ENCODE measurements at regions not wholly inside any gene's neighbourhood (a gene's known extent, or its start where the extent isn't known, plus 50 kb on each side); places are given as distances from the start of the nearest gene placed in this dataset.
A peak's percentile ranks its signal among the peaks of the same experiment; 100 is the strongest.
"Not testable (repeated sequence)": the region's sequence is repeated elsewhere in the genome, so short reads cannot be mapped to it uniquely, and the experiment has no call there.

DNA sequence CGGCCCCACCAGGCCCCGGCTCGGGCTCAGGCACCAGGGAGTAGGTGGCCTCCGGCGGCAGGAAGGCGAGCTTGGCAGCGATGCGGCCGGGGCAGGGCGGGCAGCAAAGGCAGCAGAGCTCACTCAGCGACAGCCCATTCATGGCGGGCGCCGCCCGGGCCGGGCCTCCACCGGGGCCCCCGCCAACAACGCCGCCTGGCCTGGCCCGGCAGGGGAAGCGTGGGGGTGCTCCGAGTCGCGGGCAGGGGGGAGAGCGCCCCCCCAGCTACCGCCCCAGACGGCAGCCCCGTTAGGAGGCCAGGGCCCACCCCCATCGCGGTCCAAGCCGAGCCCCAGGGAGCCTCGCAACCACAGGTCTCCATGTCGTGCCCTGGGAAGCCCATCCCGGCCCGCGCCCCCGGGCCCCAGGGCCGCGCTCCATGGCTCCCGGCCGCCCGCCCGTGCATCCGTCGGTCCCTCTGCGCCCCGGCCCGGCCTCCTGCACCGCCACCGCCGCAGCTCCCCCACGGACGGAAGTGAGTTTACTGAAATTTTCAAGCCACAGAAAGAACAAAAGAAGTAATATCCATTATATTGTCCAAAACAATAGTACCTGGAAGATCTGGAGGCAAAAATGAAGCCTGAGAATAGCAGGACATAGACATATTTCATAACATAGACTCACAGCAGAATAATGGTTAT, 126.6 kb upstream of the VPREB1 start:
- not testable (repeated sequence) for DNase-seq

DNA sequence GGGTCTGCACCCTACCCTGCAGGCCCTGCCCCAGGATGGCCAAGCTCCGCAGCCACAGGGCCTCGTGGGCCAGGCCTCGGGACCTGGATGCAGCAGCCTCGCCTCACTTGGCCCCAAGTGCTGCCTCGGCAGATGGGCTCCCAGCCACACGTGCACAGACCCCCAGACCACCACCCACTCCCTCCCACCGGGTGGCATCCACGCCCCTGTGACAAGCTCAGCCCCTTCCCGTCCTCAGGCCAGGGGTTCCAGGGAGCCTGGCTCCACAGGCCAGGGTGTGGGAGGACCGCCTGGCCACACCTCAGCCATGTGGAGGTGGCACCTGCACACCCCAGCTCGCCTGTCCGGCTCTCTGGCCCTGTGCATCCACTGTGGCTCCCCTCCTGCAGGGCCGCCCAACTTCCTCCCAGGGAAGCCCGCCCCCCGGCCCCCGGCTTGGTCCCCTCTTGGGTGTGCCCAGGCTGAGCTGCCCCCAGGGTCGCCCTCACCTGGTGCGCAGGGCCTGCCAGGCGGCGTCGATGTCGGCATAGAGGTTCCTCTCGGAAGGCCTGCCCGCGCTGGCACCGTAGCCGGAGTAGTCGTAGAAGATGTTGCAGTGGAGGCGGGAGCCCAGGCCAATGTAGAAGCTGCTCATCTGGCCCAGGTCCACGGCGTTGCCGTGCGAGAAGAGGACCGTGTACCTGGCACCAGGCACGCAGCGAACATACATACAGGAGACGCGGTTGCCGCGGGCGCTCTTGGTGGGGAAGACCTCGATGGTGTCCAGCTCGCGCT, 127.4 kb upstream of the VPREB1 start:
- DNase-seq, result not testable (repeated sequence)

DNA sequence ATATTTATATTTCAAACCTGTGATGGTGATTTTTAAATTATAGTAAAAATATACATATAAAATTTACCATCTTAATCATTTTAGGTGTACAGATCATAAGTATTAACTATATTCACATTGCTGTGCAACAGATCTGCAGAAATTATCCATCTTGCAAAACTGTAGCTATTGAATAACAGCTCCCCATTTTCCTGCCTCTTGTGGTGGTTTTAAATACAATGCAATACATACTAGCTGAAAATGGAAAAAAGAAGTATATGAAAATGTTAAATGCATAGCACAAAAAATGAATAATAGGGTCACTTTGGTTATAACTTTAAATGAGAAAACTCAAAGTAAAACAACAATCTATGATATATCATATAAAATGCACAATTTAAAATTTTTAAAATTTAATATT, 130.9 kb upstream of the VPREB1 start:
- DNase-seq, result no peak

DNA sequence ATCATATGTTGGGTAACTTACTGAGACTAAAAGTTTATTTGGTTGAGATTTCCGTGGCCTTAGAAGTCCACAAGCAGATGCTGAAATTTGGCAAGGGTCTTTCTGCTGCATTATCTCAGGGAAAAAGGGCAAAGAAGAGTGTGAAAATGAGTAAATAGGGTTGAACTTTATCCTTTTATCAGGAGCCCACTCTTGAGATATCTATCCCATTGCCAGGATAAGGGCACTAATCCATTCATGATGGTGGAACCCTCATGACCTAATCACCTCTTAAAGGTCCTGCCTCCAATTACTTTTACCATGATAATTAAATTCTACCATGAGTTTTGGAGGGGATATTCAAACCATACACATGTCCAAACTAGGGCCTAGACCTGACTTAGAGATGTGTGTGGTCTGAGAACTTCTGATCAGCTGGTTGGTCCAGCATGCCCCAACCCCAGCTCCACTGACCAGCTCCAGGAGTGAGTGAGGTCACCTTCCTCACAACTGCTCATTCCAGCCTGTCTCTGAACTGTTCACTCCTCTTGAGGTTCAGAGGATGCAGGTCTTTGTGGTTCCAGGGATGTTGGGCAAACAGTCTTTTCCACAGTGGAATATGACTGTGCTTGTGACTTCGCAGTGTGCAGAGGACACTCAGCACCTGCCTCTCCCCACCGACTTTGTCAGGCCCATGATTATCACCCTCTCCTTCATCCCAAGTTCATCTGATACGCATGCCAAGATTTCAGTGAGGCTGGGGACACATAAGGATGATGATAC, 130.1 kb upstream of the TOP3B start:
- DNase-seq, result no peak

DNA sequence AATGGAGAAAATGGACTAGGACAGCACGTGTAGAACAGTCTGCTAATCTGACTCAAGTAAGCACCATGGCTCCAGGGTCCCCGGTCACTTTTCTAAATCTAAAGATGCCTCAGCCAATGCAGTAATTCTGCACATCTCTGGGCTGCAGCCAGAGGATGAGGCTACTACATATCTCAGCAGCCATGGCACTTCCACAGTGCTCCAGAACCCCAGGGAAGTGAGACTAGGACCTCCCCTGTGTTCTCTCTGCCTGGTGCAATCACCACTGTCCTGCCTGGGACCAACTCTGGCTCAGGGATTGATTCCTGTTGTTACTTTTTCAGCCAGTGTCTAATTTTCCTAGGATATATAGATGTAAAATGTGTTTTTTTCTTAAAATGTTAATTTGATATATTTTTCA, 129.4 kb upstream of the TOP3B start:
- no peak for DNase-seq

DNA sequence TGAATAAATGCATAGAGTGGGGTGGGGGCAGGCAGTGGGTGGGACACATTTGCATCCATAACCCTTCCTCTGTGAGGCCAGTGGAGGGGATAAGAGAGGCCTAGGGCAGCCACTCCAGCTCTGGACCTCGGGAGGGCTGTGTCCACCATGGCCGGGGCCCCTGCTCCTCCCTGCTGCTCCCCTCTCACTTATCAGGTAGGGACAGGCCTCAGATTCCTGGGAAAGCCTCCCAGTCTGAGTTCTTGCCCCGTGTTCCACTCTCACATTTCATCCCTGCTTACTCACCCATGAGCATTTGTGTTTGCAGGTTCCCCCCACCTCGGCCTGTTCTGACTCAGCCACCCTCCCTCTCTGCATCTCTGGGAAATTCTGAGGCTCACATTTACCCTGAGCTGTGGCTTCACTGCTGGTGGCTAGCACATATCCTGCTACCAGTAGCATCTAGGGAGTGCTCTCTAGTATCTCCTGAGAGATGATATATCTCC, 128.7 kb upstream of the TOP3B start:
- DNase-seq, result no peak

DNA sequence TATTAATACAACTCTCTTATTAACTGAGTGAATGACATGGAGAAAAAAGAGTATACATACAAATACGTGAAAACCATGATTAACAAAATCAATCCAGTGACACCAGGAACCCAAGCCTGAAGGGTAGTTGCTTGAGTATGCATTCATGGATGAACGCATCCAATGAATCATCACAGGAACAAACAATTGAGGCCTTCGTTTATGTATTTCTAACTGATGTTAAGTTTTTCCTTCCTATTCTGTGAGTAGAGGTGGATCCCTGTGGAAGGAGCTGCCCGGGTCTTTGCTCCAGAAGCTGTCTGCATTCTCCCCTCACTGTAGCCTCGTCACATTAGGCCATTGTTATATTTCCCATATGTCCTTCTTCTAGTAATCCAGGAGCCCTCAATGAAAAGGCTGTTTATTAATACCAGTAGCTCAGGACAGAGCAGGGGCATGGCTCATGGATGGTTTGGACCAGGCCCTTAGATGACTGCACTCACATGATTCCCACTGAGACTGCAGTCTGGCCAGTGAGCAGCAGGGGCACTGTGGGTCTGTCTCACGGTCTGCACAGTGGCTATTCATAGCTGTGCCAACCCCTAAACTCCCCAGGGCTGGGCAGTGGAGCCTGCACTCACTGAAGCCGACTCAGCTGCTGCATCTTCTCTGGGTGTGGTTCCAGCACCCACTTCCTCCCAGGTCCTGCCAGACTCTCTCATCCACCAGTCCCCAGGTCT, 128.1 kb upstream of the TOP3B start:
- peak; percentile 7 for DNase-seq

DNA sequence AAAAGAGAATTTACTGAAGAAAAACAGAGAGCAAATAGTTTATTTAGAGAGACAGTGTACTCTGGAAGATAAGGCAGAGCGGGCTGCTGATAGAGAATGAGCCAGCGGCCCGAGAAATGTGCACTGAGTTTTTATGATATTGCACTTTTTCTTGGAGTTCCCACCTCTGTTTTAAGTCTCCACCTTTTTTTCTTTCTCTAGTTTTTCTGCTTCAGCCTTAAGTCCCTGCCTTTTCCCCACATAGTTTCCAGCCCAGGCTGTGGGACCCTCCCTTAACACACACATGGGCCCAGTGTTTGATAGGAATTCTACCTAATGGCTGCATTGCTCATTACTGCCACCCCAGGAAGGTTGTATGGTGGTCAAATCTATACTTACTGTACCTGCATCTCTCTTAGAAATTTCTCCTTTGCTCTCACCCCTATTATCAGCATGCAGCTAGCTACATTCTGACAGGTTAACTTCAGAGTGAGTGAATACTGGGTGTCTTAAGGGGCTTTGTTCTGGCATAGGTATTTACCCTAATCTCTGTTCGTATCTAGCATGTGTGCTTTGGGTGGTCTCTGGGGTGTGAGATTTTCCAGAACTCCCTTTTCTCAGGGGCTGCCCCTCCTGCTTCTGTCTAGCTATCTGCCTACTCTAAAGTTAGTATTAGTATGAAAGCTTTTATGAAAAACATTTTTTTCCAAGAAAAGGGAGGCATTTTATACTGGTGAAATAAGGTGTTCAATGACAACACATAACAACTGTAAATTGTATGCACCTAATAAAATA, 127.3 kb upstream of the TOP3B start:
- no peak for DNase-seq

DNA sequence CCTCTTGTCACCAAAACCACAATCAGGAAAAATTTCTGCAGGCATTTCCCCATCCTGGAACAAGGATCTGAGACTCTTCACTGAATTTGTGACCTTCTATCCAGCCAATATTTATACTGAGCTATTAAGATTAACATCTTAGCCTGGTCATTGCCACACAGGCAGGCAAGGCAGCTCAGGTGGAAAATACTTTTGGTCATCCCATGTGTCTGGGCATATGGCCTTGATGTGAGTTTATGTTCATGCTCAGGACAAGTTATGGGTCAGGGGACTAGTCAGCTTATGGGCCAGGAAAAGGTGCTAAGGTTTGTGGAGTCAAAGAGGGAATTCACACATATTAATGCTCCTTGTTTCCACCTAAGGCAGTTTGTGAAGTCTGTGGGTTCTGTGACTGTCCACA, 124.3 kb upstream of the TOP3B start:
- no peak for DNase-seq

DNA sequence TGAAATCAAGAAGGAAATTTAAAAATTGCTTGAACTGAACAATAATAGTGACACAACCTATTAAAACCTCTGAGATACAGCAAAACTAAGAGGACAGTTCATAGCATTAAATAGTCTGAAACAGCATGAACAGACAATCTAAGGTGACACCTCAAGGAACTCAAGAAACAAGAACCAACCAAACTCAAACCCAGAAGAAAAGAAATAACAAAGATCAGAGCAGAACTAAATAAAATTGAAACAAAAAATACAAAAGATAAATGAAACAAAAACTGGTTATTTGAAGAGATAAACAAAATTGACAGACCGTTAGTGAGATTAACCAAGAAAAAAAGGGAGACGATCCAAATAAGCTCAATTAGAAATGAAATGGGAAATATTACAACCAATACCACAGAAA, 122.8 kb upstream of the TOP3B start:
- no peak for DNase-seq

DNA sequence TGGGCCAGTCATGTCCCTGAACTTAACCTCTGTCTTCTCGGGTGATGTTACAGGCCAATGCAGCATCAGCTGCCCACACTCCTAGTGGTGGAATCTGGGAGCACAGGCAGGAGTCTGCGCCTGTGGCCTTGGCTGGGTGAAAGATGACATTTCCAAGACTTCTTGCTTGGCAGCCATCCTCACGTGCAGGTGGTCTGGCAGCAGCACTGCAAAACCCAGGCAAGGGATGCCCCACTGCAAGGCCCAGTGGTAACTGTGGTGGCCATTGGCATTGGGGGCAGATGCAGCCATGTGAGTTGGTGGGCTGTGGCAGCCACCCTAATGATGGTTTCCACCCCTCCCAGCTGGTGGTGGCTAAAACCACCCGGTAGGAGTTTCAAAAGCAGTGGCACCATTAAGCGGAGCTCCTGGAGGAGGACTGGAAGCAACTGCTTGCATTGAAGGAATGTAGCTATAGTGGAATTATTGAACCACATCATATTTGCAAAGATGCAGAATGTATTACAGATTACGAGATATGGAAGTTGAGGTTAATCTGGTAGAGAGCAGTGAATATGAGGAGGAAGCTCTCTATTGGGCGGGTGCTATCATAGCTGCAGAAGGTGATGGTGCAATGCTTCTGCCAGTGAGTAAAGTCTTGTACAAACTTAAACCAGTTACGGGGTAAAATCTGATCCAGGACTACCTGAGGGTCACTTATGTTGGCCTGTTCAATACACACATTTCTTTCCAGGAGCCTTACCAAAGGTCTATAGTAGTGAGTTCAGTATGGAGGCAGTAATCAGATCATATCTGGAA, 120.7 kb upstream of the TOP3B start:
- no peak for DNase-seq

DNA sequence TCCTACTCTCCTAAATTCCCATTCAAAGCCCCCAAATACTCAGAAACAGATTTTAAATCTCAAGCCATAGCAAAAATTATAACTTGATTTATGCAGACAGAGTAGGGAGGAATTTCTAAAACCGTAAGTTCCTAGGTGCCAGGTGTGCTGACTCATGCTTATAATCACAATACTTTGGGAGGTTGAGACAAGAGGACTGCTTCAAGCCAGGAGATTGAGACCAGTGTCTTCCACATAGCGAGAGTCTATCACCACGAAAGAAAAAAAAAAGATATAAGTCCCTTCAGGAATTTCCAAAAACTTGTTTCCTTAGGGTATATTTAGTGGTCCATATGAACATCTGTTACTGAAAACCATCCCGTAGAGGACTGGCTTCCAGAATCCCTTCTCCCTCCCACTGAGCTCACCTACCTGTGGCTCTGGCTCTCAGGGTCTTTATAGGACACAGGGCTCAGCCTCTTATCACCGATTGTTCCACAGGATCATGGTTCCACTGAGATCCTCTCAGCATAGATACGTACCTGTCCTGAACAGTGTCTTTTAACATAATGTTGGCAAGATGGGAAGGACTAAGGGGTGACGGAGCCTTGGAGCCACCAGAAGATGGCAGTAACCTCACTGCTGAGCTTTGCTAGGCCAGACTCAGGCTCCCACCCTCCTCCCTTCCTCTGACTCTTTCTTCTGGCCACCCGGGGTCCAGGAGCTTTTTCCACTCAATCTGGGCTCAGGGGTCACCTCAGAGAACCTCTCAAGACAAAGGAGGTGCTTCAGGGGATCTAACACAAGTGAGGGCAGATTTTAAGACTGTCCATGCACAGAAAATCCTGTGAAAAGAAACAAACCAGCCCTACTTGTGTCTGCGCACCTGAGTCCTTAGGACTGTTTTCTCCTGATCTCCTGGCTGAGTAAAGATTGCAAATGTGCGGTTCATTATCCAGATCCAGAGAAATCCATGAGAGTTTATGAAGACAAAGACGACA, 117.5 kb upstream of the TOP3B start:
- DNase-seq, result no peak

DNA sequence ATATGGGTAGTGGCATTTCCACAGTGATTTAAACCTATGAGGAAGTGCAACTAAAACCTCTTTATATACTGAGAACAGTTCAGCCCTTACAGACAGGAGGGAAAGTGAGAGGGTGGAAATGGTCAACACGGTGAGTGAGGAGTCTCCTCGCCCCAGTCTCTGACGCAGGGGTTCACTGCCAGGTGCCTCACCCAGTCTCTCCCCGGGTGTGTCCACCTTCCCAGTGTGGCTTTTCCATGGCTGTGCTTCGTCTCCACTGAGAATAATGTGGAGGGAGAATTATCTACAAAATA, 116.6 kb upstream of the TOP3B start:
- DNase-seq, result no peak

DNA sequence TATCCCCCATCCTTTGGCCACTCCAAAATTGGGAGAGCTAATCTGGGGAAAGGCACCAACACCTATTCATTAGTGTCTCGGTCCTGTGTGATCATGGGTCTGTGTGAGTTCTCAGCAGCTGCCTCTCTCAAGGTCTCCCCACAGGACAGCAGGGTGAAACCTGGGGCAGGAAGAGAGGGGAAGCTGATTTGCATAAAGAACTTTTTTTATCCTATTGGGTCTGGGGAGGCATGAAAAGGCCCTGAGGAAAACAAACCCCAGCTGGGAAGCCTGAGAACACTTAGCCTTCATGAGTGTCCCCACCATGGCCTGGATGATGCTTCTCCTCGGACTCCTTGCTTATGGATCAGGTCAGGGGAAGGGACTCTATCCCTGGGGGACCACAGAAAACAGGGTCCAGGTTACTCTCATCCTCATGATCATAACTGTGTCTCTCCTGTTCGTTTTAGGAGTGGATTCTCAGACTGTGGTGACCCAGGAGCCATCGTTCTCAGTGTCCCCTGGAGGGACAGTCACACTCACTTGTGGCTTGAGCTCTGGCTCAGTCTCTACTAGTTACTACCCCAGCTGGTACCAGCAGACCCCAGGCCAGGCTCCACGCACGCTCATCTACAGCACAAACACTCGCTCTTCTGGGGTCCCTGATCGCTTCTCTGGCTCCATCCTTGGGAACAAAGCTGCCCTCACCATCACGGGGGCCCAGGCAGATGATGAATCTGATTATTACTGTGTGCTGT, 116.0 kb upstream of the TOP3B start:
- no peak for DNase-seq

DNA sequence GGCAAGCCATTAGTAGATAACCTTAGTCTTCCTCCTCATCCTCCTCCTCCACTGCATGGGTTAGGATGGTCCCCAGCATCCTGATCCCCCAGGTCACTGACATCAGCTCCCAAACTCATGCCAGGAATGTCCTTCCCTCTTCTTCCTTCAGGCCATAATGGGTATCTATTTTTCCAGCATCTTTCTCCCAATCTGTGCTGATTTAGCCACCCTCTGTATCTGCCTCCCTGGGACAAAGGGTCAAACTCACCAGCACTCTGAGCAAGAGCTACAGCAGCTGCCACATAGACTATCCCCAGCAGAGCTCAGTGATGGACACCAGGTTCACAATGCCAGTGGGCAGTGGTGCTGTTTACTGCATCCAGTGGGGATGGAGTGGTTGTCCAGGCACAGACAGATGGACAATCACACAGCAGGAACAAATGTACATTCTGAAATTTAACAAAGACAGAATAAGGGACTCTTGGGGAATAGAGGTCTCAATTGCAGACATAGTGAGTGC, 115.2 kb upstream of the TOP3B start:
- DNase-seq, result no peak

DNA sequence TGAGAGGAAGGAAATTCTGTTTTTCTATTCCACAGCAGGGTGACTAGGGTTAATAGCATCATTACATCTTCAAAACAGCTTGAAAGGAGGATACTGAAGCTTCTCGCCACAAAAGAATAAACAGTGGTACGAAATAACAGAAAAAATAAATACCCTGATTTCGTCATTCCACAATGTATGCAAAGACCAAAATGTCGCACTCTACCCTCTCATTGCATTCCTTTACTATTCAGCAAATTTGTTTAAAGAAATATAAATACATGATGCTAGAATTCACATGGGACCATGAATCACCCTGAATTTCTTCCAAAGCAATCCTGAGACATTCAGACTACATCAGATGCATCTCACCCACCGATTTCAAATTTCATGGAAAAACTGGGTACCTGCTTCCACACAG, 112.3 kb upstream of the TOP3B start:
- DNase-seq, result no peak

DNA sequence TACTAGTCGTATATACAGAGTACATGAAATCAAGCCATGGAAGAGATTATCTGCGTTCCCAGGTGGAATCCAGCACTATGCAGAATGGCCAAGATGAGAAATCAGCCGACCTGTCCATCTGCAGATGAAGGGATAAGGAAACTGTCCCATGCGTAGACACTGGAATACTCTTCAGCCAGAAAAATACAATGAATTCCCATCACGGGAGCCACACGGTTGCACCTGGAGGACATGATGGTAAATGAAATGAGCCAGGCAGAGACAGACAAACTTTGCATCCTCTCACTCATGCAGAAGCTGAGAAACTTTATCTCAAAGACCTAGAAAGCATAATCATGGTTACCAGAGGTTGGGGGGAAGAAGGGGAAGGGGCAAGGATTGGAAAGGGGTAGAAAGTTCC, 111.9 kb upstream of the TOP3B start:
- DNase-seq, result no peak

DNA sequence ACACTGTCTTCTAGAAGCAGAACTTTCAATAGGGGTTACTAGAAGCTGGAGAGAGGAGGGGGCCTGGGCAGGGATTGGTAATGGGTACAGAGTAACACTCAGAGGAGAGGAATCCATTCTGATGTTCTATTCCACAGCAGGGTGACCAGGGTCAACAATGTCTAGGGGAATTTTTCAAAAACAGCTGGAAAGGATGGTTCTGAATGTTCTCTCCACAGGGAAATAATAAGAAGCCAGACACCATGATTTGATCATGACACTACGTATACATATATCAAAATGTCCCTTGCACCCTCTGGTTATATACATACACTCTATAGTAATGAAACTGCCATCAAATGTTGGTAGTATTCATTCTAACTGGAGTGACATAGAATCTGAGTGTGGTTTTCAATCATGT, 111.2 kb upstream of the TOP3B start:
- DNase-seq, result no peak

DNA sequence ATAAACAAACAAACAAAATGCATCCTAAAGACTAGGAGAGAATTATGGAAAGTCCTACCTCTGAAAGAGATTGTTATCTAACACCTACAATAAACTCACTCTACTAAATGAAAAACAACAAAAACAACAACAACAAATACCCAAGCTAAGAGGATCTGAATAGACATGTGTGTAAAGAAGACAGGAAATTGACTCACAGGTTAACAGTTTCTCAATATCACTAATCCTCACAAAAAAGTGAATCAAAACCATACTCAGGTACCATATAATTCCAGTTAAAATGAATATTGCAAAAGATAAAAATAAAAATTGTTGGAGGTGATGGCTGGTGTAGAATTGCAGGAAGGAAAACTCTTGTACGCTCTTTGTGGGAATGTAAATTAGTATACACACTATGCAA, 110.4 kb upstream of the TOP3B start:
- DNase-seq, result no peak

Measured in T-helper 9 cell (primary cell).